Immature natural killer cell (primary cell): ENCODE measurements at regions not wholly inside any gene's neighbourhood (a gene's known extent, or its start where the extent isn't known, plus 50 kb on each side); places are given as distances from the start of the nearest gene placed in this dataset.

Experiments
- DNase-seq, 3 donors: peaks; one replicate each; pipeline ENCODE4 v3.0.0; 2022; ENCODE audit warnings: mixed read lengths in 1 of 3
- H3K27ac Mint-ChIP-seq, 6 donors: one replicate each; pipeline ENCODE4 v1.8.0; 2020; ENCODE audit warnings: mixed read lengths in 6 of 6, mild to moderate bottlenecking in 5 of 6, inconsistent platforms in 4 of 6, moderate library complexity in 3 of 6
- H3K27me3 Mint-ChIP-seq, 3 donors: one replicate each; pipeline ENCODE4 v1.8.0; 2020 to 2021; ENCODE audit warnings: low read depth in 3 of 3, mild to moderate bottlenecking in 3 of 3, mixed read lengths in 3 of 3, moderate library complexity in 3 of 3, inconsistent platforms in 1 of 3
- H3K36me3 Mint-ChIP-seq, 3 donors: one replicate each; pipeline ENCODE4 v1.8.0; 2020; ENCODE audit warnings: mixed read lengths in 3 of 3, inconsistent platforms in 2 of 3, mild to moderate bottlenecking in 2 of 3
- H3K4me1 Mint-ChIP-seq, 2 donors: one replicate each; pipeline ENCODE4 v1.8.0; 2020; ENCODE audit warnings: inconsistent platforms in 2 of 2, mild to moderate bottlenecking in 2 of 2, mixed read lengths in 2 of 2, moderate library complexity in 1 of 2
- H3K4me3 Mint-ChIP-seq, 5 donors: one replicate each; pipeline ENCODE4 v1.8.0; 2020; ENCODE audit warnings: mild to moderate bottlenecking in 5 of 5, mixed read lengths in 5 of 5, inconsistent platforms in 3 of 5, moderate library complexity in 3 of 5
- H3K9me3 Mint-ChIP-seq, 6 donors: one replicate each; pipeline ENCODE4 v1.8.0; 2020; ENCODE audit warnings: mild to moderate bottlenecking in 6 of 6, mixed read lengths in 6 of 6, inconsistent platforms in 4 of 6, moderate library complexity in 3 of 6

DNA sequence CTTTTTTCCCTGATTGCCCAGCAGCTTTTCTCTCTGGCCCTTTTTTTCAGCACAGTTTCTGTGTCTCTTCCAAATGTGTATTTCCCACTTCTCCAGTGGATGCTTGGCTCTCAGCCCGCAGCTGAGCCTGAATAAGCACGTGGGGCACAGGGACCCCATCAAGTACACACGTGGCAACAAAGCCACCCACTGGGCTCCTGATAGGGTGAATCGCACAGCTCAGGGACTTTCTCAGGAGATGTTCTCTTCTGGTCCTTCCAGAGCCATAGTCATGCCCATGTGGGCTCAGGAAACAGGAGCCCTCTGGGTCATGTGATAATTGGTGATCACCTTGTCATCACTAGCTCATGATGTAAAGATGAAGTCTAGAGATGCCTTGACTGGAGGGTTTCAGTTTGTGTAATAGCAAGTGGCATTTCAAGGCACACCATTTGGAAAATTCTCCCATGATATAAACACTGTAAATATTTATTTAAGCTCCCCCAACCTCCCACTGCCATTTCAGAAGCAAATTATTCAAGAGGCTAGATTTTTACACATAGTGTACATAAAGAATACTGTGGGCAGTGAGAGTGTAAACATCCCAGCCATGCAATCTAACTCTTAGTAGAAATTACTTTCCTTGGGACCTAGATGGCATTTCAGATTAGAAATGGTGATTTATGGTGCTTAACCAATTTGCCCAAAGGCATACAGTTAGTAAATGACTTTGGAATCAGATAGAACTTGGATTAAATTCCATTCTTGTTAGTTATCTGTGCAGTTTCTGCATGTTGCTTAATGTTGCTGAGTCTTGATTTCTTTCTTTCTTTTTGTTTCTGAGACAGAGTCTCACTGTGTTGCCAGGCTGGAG is 597.5 kb downstream of the SLC4A3 start:
- H3K36me3 Mint-ChIP-seq = no peaks in the 10 kb centered on the region
- no peaks in the 10 kb centered on the region for H3K4me1 Mint-ChIP-seq
- H3K27me3 Mint-ChIP-seq = no peaks in the 10 kb centered on the region
- no peak overlapping the region for H3K4me3 Mint-ChIP-seq
- no peak overlapping the region for H3K27ac Mint-ChIP-seq
- DNase-seq = no peak
- H3K9me3 Mint-ChIP-seq = peaks cover 0 to 5% (median 4%) of the 10 kb centered on the region in 6 donors

DNA sequence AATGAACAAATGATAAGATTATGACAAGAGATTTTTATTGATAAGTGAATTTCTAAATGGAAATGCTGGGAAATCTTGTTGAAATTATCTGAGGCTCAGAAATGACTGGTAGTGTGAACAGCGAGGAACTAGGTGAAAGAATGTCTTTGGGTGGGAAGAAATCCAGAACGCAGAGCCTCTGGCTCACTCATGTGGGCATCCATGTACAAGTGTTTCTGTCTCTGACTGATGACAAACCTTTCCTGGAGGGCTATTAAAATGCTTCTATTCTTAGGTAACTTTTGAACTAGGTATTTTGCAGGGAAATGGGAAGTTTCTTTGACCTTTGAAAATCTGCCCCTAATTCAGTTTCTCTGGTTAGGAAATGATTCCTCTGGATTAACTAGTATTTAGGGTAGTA is 598.6 kb downstream of the SLC4A3 start:
- Mint-ChIP-seq H3K27ac (no peak overlapping the region), H3K27me3 (no peaks in the 10 kb centered on the region)

DNA sequence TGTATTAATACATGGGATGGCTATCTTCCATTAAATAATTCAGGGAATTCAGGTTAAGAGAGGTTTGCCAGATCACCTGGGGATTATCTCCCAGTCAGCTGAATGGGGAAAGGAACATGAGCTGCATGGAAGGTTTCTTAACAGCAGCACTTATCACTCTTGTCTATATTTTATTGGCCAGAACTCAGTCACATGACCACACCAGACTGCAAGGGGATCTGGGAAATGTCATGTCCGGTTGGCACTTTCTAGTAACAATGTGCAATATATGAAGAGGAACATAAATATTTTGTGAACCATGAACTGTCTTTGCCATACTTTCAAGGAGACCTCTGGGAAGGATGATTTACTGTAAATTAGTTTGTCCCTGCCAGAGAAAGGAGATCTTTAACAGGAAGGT is 599.1 kb downstream of the SLC4A3 start:
- Mint-ChIP-seq H3K36me3 (no peaks in the 10 kb centered on the region), H3K4me3 (no peak overlapping the region), H3K4me1 (no peaks in the 10 kb centered on the region), H3K27me3 (no peaks in the 10 kb centered on the region), H3K9me3 (peaks cover 0 to 5% (median 3%) of the 10 kb centered on the region in 6 donors), H3K27ac (no peak overlapping the region)
- DNase-seq = no peak

More for the DNA sequence above, 598.6 kb downstream of the SLC4A3 start:
- Mint-ChIP-seq H3K36me3 (no peaks in the 10 kb centered on the region), H3K4me3 (no peak overlapping the region), H3K9me3 (peaks cover 0 to 5% (median 3%) of the 10 kb centered on the region in 6 donors), H3K4me1 (no peaks in the 10 kb centered on the region)
- DNase-seq = no peak

DNA sequence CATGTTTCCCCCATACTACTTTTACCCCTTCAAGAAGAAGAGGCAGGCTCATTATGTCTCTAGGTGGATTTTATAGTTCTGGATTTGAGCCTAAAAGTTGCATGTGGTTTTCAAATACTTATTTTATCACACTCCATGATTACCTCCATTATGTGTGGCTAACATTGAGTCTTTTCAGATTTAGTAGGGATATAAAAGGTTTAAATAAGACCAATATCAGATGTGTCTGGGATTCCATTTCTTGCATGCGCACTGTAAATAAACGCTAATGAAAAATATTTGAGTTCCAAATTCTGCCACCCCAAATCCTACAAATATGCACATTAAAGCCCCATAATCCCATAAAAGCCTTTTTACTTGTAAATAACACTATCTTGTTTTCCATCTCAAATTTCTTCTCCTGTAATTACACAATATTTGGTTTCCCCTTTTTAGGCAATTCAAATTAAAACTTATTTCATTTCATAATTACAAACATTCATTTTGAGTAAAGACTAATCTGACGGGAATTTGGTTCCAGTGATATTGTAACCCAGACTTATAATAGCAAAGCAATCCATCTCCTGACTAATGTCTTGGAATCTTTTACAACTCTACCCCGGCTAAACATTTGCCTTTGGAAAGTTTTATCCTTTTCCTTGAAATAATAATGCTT is 600.0 kb downstream of the SLC4A3 start:
- H3K27me3 Mint-ChIP-seq = no peaks in the 10 kb centered on the region
- no peaks in the 10 kb centered on the region for H3K36me3 Mint-ChIP-seq
- peaks cover 0 to 5% (median 3%) of the 10 kb centered on the region in 6 donors for H3K9me3 Mint-ChIP-seq
- no peak overlapping the region for H3K27ac Mint-ChIP-seq
- H3K4me1 Mint-ChIP-seq = no peaks in the 10 kb centered on the region
- H3K4me3 Mint-ChIP-seq = no peak overlapping the region
- no peak for DNase-seq

DNA sequence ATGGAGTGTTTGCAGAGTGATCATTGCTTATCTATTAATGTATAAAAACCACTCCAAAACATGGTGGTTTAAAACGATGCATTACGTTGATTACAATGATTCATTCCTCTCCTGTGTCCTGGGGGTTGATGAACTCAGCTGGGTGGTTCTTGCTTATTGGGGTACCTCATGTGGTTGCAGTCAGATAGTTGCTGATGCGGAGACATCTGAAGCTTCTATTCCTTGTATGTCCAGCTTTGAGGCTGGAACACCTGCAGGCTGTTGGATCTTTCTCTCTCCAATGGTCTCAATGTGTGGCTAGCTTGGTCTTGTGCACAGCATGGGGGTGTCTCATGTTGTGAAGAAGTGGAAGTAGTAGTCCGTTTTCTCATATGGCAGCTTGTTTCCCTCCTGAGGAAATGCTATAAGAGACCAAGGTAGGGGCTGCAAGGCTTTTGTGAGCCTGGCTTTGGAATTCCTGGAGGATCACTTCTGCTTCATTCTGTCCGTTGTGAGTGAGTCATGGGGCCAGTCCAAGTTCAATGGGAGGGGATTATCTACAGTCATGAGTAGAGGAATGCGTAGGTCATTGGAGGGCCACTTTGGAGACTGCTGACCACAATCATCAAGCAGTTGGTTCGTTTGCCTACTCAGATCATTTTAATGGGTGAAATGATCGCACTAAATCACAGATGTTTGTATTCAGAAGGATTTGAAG is 601.0 kb downstream of the SLC4A3 start:
- no peak overlapping the region for H3K27ac Mint-ChIP-seq
- H3K36me3 Mint-ChIP-seq = no peaks in the 10 kb centered on the region
- no peaks in the 10 kb centered on the region for H3K4me1 Mint-ChIP-seq
- DNase-seq = no peak
- no peaks in the 10 kb centered on the region for H3K27me3 Mint-ChIP-seq
- H3K9me3 Mint-ChIP-seq = peaks cover 0 to 5% (median 3%) of the 10 kb centered on the region in 6 donors
- H3K4me3 Mint-ChIP-seq = no peak overlapping the region

DNA sequence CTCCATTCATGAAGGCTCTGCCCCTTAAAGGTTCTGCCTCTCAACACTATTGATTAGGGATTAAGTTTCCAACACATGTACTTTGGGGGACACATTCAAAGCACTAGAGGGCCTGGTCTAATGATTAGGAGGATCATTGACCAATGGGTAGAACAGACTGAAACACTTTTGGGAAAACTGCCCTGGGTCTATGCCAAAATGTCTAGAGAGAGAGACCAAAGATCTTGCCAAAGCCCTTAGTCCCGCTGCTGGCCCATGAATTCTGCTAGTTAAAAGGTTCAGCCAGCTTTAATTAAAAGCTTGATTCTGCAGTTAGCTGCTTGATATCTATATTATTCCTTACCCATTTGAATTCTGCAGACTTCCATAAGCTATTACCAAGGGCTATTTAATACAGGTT is 613.2 kb downstream of the SLC4A3 start:
- no peaks in the 10 kb centered on the region for H3K36me3 Mint-ChIP-seq
- DNase-seq = no peak
- H3K27me3 Mint-ChIP-seq = peaks cover 0 to 5% (median 3%) of the 10 kb centered on the region in 3 donors
- H3K4me3 Mint-ChIP-seq = no peak overlapping the region
- H3K9me3 Mint-ChIP-seq = peaks cover 0 to 8% (median under 1%) of the 10 kb centered on the region in 6 donors
- H3K27ac Mint-ChIP-seq = no peak overlapping the region
- no peaks in the 10 kb centered on the region for H3K4me1 Mint-ChIP-seq

DNA sequence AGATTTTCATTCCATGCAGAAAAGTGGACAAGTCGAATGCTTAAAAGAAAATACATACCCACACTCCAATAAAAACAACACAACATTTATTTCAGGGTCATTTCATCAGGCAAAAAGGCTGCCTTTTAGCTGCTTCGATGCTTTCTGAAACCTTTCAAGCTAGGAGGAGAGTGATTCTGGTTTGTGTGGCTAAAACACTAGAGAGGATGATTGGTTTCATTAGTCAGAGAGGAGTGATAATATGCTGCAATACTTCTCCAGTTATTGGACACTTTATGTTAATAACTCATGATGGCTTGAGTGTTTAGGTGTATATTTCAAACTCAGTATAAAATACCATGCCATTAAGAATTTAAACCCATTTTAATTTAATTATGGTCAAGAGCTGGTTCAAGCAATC is 614.0 kb downstream of the SLC4A3 start:
- no peaks in the 10 kb centered on the region for H3K36me3 Mint-ChIP-seq
- no peak overlapping the region for H3K4me3 Mint-ChIP-seq
- peaks cover 0 to 5% (median 3%) of the 10 kb centered on the region in 3 donors for H3K27me3 Mint-ChIP-seq
- H3K4me1 Mint-ChIP-seq = no peaks in the 10 kb centered on the region
- H3K27ac Mint-ChIP-seq = no peak overlapping the region
- peaks cover 0 to 8% (median under 1%) of the 10 kb centered on the region in 6 donors for H3K9me3 Mint-ChIP-seq
- DNase-seq = no peak

DNA sequence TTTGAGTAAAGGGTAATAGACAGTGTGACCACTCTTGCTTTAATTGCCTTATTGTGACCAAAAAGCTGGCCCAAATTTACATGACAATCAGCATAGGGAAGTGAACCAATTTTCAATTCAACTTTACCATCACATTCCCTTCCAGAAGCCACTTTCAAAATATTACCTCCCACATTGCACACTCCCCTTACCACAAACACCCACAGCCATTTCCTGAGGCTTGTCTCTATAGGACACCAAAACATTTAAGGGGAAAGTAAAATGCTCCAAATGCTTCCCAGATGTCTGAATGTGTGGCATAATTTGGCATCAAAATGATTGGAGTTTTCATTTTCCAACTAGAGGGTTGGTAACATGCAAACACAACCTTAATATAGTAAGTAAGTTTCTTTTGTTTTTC is 616.1 kb downstream of the SLC4A3 start:
- no peak overlapping the region for H3K27ac Mint-ChIP-seq
- no peaks in the 10 kb centered on the region for H3K36me3 Mint-ChIP-seq
- H3K9me3 Mint-ChIP-seq = peaks cover 0 to 5% (median under 1%) of the 10 kb centered on the region in 6 donors
- DNase-seq = no peak
- no peaks in the 10 kb centered on the region for H3K4me1 Mint-ChIP-seq
- no peak overlapping the region for H3K4me3 Mint-ChIP-seq
- H3K27me3 Mint-ChIP-seq = peaks cover 0 to 5% (median 2%) of the 10 kb centered on the region in 3 donors

DNA sequence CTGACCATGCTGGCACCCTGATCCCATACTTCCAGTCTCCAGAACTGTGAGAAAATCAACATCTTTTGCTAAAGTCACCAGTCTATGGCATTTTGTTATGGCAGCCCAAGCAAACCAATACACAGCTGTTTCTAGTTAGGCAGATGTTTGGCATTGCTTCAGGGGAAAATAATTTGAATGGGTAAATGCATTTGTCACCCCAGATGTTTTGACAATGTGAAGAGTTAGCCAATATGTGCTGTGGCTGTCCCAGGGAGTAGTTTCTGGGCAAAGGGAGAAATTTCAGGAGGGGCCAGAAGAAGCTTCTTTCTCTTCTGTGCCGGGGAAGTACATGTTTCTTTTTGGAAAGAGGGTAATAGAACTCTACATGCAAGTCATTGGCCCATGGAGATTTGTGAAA is 619.0 kb downstream of the SLC4A3 start:
- Mint-ChIP-seq H3K27ac (no peak overlapping the region), H3K4me3 (no peak overlapping the region)
- DNase-seq = no peak

DNA sequence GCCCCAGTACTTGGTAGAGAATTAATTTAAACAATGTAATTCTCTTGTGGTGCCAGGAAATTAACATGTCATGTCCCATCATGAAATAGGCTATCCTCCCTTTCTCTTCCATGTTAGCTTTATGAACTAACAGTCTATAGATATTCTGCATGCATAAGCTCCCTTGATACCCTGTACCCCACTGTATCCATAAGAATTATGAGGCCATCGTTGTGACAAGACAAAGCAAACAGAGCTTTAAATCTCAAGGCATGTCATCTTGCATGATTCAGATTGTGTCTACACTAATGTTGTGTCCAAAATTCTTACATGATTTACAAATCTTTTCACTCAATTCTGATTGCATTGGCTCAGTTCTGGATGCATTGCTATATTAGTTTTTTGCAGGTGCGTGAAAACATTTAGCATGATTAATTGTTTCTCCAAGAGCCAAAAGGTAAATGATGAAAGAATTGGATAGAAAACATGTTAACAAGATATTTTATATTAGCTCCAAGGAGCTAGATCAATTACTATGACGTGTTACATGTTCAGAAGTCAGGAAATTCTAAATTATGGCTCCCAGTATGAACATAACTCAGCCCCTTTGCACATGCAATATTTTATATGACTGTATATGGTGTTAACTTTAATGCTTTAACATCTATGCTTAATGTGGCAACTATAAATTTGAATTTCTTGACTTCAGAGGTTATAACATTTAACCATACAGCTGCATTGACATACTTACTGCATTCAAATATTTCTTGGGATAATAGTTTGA is 620.3 kb downstream of the SLC4A3 start:
- no peak overlapping the region for H3K27ac Mint-ChIP-seq
- DNase-seq = no peak
- no peaks in the 10 kb centered on the region for H3K4me1 Mint-ChIP-seq
- H3K36me3 Mint-ChIP-seq = no peaks in the 10 kb centered on the region
- H3K27me3 Mint-ChIP-seq = peaks cover 0 to 2% (median 0%) of the 10 kb centered on the region in 3 donors
- peaks cover 0 to 9% (median 2%) of the 10 kb centered on the region in 6 donors for H3K9me3 Mint-ChIP-seq
- no peak overlapping the region for H3K4me3 Mint-ChIP-seq

More for the DNA sequence above, 619.0 kb downstream of the SLC4A3 start:
- H3K4me1 Mint-ChIP-seq = no peaks in the 10 kb centered on the region
- no peaks in the 10 kb centered on the region for H3K36me3 Mint-ChIP-seq
- H3K27me3 Mint-ChIP-seq = peaks cover 0 to 5% (median 2%) of the 10 kb centered on the region in 3 donors
- peaks cover 0 to 7% (median under 1%) of the 10 kb centered on the region in 6 donors for H3K9me3 Mint-ChIP-seq

DNA sequence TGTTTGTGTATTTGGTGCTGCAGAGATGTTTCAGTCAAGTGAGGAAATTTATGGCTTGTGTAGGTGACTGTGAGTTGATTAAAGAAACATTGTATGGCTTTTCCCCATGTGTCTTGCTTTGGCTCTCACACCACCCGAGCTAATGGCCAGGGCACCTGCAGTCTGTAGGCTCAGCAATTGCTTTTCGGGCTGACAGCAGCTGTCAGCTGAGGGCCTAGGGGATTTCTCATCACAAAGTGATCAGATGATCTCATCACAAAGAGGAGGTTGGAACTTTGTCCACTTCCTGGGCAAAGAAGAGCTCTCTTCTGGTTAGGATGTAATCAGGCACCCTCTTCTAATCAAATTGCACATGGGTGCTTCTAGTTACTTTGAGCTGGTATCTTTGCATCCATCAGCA is 632.2 kb downstream of the SLC4A3 start:
- DNase-seq = no peak
- Mint-ChIP-seq H3K27ac (no peak overlapping the region), H3K27me3 (peaks cover 0 to 1% (median 0%) of the 10 kb centered on the region in 3 donors), H3K4me1 (no peaks in the 10 kb centered on the region), H3K4me3 (no peak overlapping the region), H3K36me3 (no peaks in the 10 kb centered on the region), H3K9me3 (peaks cover 0 to 6% (median 4%) of the 10 kb centered on the region in 6 donors)

DNA sequence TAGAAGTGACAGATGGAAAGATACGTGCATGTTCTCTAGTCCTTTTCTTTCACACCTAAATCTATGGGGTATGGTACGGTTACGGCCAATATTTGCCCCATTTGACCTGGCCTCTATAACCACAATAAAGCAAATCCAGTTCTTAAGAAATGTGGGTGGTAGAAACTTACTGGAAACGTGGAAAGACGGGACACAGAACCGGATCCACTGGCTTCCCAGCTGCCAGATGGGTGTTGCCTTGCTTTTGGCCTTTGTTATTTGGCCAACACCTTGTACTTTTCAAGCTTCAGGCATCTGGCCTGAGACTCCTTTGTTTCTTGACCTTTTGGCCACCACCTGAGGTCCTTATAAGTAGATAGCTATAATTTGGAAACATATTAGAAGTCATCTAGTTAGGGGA is 635.9 kb downstream of the SLC4A3 start:
- no peaks in the 10 kb centered on the region for H3K36me3 Mint-ChIP-seq
- no peak overlapping the region for H3K27ac Mint-ChIP-seq

DNA sequence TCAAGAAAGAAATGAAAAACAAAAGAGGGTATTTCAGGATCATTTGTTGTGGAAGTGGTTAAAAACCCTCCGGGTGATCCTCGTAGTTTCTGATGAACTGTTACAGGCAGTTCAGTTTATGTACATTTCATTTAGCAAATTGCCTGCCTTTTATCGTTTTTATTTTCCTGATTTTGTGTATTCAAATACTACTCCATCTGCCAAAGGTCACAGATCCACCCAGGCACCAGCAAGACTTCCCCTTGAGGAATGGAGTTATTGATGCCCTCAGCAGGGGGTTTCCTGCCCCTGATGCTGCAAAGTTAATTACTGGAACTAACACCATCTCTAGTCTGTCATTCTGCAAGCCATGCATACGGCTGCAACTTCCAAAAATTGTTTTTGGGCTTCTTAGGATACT is 641.9 kb downstream of the SLC4A3 start:
- no peaks in the 10 kb centered on the region for H3K27me3 Mint-ChIP-seq
- no peaks in the 10 kb centered on the region for H3K4me1 Mint-ChIP-seq
- H3K9me3 Mint-ChIP-seq = peaks cover 0 to 2% (median 0%) of the 10 kb centered on the region in 6 donors
- no peak overlapping the region for H3K4me3 Mint-ChIP-seq
- DNase-seq = no peak
- H3K27ac Mint-ChIP-seq = no peak overlapping the region
- H3K36me3 Mint-ChIP-seq = no peaks in the 10 kb centered on the region

More for the DNA sequence above, 635.9 kb downstream of the SLC4A3 start:
- H3K9me3 Mint-ChIP-seq = peaks cover 0 to 4% (median 0%) of the 10 kb centered on the region in 6 donors
- no peaks in the 10 kb centered on the region for H3K27me3 Mint-ChIP-seq
- H3K4me1 Mint-ChIP-seq = no peaks in the 10 kb centered on the region
- no peak overlapping the region for H3K4me3 Mint-ChIP-seq
- no peak for DNase-seq
